ENCODE measurements at regions not wholly inside any gene's neighbourhood (a gene's known extent, or its start where the extent isn't known, plus 50 kb on each side); places are given as distances from the start of the nearest gene placed in this dataset.
"Not testable (repeated sequence)": the region's sequence is repeated elsewhere in the genome, so short reads cannot be mapped to it uniquely, and the experiment has no call there.

DNA sequence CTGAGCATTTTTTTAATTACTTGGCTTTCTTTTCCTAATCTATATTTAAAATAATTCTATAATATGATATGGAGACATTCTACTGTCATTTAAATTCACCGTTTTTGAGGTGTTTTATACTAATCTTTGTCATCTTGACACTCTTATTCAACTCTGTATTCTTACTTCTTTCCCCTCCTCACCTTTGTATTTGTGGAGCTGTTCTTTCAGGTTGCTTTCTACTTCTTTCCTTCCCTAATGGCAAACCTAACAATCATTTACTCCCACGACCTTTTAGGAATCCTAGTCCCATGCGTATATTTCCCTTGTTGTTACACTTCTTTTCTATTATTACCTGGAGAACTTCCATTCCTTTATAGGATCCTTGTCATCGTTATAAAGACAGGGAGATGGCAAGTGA, 271.8 kb downstream of the TP53TG3F start:
- TF ChIP-seq, protein P1, sequence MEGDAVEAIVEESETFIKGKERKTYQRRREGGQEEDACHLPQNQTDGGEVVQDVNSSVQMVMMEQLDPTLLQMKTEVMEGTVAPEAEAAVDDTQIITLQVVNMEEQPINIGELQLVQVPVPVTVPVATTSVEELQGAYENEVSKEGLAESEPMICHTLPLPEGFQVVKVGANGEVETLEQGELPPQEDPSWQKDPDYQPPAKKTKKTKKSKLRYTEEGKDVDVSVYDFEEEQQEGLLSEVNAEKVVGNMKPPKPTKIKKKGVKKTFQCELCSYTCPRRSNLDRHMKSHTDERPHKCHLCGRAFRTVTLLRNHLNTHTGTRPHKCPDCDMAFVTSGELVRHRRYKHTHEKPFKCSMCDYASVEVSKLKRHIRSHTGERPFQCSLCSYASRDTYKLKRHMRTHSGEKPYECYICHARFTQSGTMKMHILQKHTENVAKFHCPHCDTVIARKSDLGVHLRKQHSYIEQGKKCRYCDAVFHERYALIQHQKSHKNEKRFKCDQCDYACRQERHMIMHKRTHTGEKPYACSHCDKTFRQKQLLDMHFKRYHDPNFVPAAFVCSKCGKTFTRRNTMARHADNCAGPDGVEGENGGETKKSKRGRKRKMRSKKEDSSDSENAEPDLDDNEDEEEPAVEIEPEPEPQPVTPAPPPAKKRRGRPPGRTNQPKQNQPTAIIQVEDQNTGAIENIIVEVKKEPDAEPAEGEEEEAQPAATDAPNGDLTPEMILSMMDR (IDR thresholded peaks at IDR 0.05): not testable (repeated sequence)
- not testable (repeated sequence) for TF ChIP-seq POLR2AphosphoS5 (IDR thresholded peaks at IDR 0.05)
